Muscle layer of colon (tissue), 2 donors: ENCODE measurements at regions not wholly inside any gene's neighbourhood (a gene's known extent, or its start where the extent isn't known, plus 50 kb on each side); places are given as distances from the start of the nearest gene placed in this dataset.
"Not testable (repeated sequence)": the region's sequence is repeated elsewhere in the genome, so short reads cannot be mapped to it uniquely, and the experiment has no call there.

ENCODE experiments used
- H3K27ac ChIP-seq: one replicate; pipeline ENCODE4 v1.7.0; 2013; ENCODE audit warnings: low read depth, mild to moderate bottlenecking, low read length, moderate library complexity
- H3K27me3 ChIP-seq, 2 donors: one replicate each; pipeline ENCODE4 v1.7.0; 2013; ENCODE audit warnings: low read length in 2 of 2, mild to moderate bottlenecking in 2 of 2; ENCODE audit not compliant: insufficient read depth in 2 of 2, control insufficient read depth in 1 of 2
- H3K36me3 ChIP-seq: one replicate; pipeline ENCODE4 v1.7.0; 2013; ENCODE audit warnings: mild to moderate bottlenecking, low read length; ENCODE audit not compliant: insufficient read depth
- H3K4me1 ChIP-seq: one replicate; pipeline ENCODE4 v1.7.0; 2013; ENCODE audit warnings: mild to moderate bottlenecking, low read length; ENCODE audit not compliant: insufficient read depth
- H3K4me3 ChIP-seq, 2 donors: one replicate each; pipeline ENCODE4 v1.7.0; 2013; ENCODE audit warnings: low read length in 2 of 2, low read depth in 1 of 2, mild to moderate bottlenecking in 1 of 2, moderate library complexity in 1 of 2
- H3K9ac ChIP-seq: one replicate; pipeline ENCODE4 v1.7.0; 2013; ENCODE audit warnings: low read length
- H3K9me3 ChIP-seq: one replicate; pipeline ENCODE4 v1.7.0; 2013; ENCODE audit warnings: mild to moderate bottlenecking, low read length
- donor health status: abdominal sarcoma.
- donor health status: Adenocarcinoma of cecum.

DNA sequence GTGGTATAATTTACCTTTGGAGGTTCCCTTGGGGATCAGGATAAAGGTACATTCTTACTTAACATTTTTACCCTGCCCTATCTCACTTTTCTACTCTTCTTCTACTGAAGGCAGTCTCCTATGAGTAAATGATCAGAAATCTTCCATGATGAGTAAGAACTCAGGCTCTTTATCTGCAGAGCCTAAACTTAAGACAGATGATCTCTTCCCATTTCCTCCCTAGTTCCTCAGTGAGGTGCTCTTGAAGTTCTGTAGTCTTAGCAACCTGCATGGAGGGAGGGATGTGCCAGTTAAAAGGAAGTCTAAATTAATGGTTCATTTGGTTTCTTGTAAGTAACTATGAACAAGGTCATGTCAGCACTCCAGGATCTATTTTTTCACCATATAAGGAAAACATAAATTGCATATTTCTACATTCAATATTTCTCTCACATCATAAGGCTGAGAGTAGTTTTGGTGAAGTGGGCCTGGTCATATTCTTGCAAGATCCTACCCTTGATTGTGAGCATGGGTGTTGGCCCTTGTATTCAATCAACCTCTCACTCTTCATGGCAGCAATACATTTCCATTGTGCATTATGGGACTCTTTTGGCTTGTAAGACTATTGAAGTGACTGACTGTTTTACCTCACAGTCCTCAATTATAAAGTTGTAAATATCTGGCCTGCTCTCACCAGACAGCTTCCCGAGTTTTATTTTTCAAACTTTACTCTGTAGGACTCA, 295.5 kb downstream of the SLC7A11 start:
- no peak overlapping the region for H3K4me3 ChIP-seq
- no peak overlapping the region for H3K27ac ChIP-seq
- no peak overlapping the region for H3K9ac ChIP-seq
- H3K9me3 ChIP-seq, result peaks cover 3% of the 10 kb centered on the region
- peaks cover 6% of the 10 kb centered on the region for H3K4me1 ChIP-seq
- H3K36me3 ChIP-seq, result no peaks in the 10 kb centered on the region
- no peaks in the 10 kb centered on the region for H3K27me3 ChIP-seq

DNA sequence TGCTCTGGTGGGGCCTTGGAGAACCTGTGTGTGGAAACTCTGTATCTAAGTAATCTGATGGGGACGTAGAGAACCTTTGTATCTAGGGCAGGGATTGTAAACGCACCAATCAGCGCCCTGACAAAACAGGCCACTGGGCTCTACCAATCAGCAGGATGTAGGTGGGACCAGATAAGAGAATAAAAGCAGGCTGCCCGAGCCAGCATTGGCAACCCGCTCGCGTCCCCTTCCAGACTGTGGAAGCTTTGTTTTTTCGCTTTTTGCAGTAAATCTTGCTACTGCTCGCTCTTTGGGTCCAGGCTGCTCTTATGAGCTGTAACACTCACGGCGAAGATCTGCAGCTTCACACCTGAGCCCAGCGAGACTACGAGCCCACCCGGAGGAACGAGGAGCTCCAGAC, 299.3 kb downstream of the SLC7A11 start:
- not testable (repeated sequence) for H3K4me1 ChIP-seq, H3K4me3 ChIP-seq, H3K36me3 ChIP-seq, H3K27me3 ChIP-seq, H3K27ac ChIP-seq, H3K9ac ChIP-seq, H3K9me3 ChIP-seq

DNA sequence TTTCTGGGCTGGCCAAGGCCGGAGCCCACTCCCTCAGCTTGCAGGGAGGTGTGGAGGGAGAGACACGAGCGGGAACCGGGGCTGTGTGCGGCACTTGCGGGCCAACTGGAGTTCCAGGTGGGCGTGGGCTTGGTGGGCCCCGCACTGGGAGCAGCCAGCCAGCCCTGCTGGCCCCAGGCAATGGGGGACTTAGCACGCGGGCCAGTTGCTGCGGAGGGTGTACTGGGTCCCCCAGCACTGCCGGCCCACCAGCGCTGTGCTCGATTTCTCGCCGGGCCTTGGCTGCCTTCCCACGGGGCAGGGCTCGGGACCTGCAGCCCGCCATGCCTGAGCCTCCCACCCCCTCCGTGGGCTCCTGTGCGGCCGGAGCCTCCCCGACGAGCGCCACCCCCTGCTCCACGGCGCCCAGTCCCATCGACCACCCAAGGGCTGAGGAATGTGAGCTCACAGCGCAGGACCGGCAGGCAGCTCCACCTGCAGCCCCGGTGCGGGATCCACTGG, 300.1 kb downstream of the SLC7A11 start:
- H3K4me3 ChIP-seq, H3K9ac ChIP-seq, H3K4me1 ChIP-seq, H3K27ac ChIP-seq, H3K36me3 ChIP-seq, H3K27me3 ChIP-seq, H3K9me3 ChIP-seq: not testable (repeated sequence)

DNA sequence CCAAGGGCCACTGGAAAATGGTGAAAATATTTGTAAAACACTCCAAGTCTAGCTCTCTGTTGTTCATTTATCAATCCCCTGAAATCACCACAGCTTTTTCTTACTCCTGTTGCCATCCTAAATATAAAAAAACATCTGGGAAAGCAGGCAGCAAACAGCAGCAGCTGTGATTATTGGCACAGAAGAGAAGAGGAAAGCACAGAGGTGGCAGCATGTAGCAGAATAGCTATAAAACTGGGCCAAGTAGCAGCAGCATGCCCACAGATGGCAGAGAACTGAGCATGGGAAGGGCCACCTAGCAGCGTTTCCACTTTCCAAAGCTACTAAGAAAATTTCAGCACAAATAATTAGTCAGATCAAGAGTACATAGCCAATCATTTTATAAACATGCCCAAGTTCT, 307.2 kb downstream of the SLC7A11 start:
- Histone ChIP-seq H3K27ac (no peak overlapping the region), H3K9me3 (peaks cover 1% of the 10 kb centered on the region), H3K4me3 (no peak overlapping the region), H3K36me3 (no peaks in the 10 kb centered on the region), H3K27me3 (no peaks in the 10 kb centered on the region), H3K9ac (no peak overlapping the region), H3K4me1 (no peaks in the 10 kb centered on the region)

DNA sequence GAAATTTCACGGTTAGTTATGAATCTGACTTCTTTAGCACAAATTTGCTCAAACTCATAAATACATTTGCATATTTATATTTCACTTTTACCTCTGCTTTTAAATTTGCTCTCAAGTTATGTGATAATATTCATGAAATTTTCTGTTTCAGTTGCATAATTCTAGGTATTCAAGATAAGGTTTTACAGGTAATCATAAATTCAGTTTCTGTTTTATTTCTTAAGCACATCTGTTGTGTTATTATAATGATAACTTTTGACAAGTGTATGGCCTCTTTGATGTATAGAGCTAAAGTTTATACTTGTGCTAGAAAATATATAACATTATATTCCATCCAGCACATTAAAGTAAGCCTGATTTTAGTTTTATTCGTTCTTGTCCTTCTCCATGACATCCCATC, 308.1 kb downstream of the SLC7A11 start:
- no peak overlapping the region for H3K9ac ChIP-seq
- no peaks in the 10 kb centered on the region for H3K27me3 ChIP-seq
- no peaks in the 10 kb centered on the region for H3K36me3 ChIP-seq
- H3K4me3 ChIP-seq, result no peak overlapping the region
- H3K4me1 ChIP-seq, result no peaks in the 10 kb centered on the region
- H3K9me3 ChIP-seq, result no peaks in the 10 kb centered on the region
- H3K27ac ChIP-seq, result no peak overlapping the region

DNA sequence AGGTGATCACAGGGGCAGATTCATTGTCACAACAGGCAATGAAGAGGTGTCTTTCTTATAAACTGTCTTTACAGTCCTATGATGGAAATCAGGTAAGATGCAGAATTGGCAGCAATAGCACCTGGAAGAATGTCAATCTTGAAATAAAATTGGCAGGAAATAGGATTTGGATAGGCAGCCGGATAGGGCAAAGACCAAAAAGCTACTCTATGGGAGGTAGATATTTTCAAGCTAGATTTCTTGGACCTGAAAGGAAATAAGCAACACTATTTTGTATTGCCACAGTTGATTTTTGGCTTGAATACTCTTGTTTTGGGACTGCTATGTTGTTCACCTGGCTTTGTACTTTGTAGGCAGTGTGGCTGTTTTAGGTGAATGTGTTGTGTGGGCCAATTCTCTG, 314.2 kb downstream of the SLC7A11 start:
- Histone ChIP-seq H3K9me3 (no peaks in the 10 kb centered on the region), H3K4me1 (no peaks in the 10 kb centered on the region), H3K4me3 (no peak overlapping the region), H3K27ac (no peak overlapping the region), H3K9ac (no peak overlapping the region), H3K36me3 (no peaks in the 10 kb centered on the region), H3K27me3 (no peaks in the 10 kb centered on the region)

DNA sequence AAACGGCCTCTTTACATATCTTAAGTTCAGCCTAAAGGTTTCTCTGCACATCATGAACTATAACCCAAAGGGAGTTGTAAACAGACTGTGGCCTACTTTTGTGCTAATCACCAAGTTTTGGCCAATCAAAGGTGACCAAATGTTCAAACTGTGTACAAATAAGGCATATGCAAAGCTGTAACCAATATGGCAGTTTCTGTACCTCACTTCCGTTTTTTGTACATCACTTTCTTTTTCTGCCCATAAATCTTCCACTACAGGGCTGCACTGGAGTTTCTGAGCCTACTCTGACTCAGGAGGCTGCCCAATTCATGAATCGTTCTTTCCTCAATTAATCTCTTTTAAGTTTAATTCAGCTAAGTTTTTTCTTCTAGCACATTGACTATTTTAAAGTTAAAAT, 318.7 kb downstream of the SLC7A11 start:
- Histone ChIP-seq H3K9ac (no peak overlapping the region), H3K27me3 (no peaks in the 10 kb centered on the region), H3K4me3 (no peak overlapping the region), H3K9me3 (no peaks in the 10 kb centered on the region), H3K36me3 (no peaks in the 10 kb centered on the region), H3K4me1 (no peaks in the 10 kb centered on the region), H3K27ac (no peak overlapping the region)

DNA sequence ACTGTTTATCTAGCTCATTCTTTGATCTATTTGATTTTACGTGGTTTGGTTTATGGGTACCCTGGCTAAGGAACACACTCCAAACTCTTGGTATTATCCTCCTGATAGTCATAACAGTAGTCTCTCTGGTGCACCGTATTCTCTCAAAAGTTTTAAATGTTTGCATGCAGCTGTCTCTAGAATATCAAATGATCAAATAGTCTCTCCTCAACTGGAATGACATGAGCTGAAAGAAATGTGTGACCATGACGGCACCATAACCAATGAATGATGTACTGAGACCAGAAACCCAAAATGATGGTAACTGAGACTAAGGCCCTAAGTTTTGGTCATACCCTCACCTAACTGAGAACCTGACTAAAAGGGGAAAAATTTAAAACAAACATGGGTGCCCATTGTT, 319.4 kb downstream of the SLC7A11 start:
- Histone ChIP-seq H3K9me3 (no peaks in the 10 kb centered on the region), H3K4me3 (no peak overlapping the region), H3K36me3 (no peaks in the 10 kb centered on the region), H3K9ac (no peak overlapping the region), H3K27me3 (no peaks in the 10 kb centered on the region), H3K27ac (no peak overlapping the region), H3K4me1 (no peaks in the 10 kb centered on the region)

DNA sequence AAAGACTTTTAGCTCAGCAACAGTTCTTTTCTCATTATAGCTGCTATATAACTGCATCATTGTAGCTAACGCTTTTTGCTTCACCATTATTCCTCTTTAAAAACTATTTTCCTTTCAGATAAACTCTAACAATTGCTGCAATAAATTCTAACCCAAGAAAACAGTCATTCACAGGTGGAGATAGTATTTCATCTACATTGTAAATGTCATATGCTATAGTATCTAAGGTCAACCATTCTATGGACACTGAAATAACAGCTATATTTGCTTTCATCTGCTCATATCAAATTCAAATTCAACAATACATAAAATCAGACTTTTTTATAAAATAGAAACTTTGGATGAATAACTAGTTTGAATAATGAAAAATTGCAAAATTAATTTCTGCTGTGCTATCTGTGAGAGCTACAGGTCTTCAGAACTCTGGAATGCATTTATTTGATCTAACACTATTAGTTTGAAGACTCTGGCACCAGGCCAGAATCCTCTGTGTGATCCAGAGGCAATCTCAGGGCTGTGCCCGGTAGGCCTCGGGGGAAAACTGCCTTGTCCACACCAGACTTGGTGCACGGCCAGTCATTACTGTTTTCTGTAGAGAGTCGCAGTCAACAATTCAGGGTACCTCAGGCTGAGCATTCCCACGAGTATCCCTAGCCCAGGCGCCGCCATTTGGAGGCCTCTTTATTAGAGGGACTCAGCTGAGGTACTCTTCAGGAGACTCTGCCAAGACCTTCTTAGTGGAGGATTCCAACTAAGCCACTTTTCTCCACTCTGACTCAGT, 332.4 kb downstream of the SLC7A11 start:
- Histone ChIP-seq H3K4me3 (no peak overlapping the region), H3K27me3 (no peaks in the 10 kb centered on the region), H3K27ac (no peak overlapping the region), H3K4me1 (peaks cover 4% of the 10 kb centered on the region), H3K9me3 (no peaks in the 10 kb centered on the region), H3K36me3 (no peaks in the 10 kb centered on the region), H3K9ac (no peak overlapping the region)

DNA sequence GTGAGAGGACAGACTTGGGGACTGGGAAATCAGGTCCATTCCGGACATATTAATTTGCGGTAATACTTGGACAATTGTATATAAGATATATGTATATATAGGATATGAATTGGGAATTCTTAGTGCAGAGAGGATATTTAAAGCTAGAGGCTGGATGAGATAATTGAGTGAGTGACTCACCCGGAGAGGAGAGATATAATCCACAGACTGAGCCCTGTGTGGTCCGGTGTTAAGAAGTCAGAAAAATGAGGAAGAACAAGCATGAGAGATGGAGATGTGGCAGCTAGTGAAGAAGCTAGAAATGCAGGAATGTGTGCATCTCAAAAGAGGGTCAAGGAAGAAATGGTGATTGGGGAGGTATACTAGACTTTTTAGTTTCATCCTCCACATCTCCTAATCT, 336.2 kb downstream of the SLC7A11 start:
- Histone ChIP-seq H3K36me3 (no peaks in the 10 kb centered on the region), H3K27ac (no peak overlapping the region), H3K27me3 (no peaks in the 10 kb centered on the region), H3K4me3 (no peak overlapping the region), H3K9me3 (no peaks in the 10 kb centered on the region), H3K4me1 (peaks cover 4% of the 10 kb centered on the region), H3K9ac (no peak overlapping the region)

DNA sequence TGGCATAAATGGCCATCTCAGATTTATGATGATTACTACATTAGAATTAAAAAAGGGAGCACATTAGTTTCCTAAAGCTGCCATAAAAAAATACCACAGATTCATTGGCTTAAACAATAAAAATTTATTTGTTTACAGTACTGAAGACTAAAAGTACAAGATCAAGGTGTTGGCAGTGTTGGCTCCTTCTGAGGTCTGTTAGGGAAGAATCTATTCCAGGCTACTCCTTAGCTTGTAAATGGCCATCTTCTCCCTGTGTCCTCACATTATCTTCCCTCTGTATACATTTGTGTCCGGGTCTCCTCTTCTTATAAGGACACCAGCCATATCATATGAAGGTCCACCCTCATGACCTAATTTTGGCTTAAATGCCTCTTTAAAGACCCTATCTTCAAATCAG, 341.0 kb downstream of the SLC7A11 start:
- Histone ChIP-seq H3K36me3 (no peaks in the 10 kb centered on the region), H3K9me3 (no peaks in the 10 kb centered on the region), H3K9ac (no peak overlapping the region), H3K27ac (no peak overlapping the region), H3K4me1 (no peaks in the 10 kb centered on the region), H3K4me3 (no peak overlapping the region), H3K27me3 (no peaks in the 10 kb centered on the region)
